Hematopoietic multipotent progenitor cell treated with erythropoietin and hydrocortisone succinate and interleukin-3 and kit ligand, for 4 days (in vitro differentiated cells): ENCODE measurements at regions not wholly inside any gene's neighbourhood (a gene's known extent, or its start where the extent isn't known, plus 50 kb on each side); places are given as distances from the start of the nearest gene placed in this dataset.

Experiments
- DNase-seq: peaks from one replicate; pipeline ENCODE4 v3.0.0-alpha.2; 2015

DNA sequence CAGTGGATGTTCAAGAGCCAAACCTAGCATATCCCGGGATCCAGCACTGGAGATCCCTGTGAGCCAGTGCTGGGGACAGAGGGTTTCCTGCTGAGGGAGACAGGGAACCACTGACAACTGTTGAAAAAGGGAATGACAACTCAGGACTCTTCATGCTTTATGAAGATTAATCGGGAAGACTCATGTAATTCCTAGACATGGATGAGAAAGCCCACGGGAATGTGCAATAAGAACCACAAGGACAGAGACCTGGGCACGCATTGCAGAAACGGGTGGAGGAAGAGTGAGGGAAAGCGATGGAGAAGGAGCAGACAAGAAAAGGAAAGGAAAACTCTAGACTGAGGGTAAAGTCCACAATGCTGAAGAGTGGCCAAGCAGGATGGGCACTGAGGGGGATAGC, 296.0 kb downstream of the PCNX1 start:
- no peak for DNase-seq

DNA sequence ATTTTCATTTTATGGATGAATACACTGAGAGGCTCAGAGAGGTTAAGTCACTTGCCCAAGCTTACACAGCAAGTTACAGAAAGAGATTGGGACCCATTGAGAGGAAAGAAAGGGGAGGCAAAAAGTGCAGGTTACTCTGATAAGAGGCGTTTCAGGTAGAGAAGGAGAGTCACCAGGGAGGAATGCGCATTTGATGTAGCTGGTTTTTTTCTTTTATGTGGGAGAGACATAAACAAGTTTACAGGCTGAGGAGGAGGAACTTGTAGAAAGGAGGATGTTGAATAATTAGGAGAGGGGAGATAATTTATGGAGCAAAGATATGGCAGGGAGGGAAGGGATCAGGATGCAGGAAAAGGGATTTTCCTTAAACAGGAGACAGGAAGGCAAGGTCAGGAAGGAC, 297.0 kb downstream of the PCNX1 start:
- DNase-seq: no peak

DNA sequence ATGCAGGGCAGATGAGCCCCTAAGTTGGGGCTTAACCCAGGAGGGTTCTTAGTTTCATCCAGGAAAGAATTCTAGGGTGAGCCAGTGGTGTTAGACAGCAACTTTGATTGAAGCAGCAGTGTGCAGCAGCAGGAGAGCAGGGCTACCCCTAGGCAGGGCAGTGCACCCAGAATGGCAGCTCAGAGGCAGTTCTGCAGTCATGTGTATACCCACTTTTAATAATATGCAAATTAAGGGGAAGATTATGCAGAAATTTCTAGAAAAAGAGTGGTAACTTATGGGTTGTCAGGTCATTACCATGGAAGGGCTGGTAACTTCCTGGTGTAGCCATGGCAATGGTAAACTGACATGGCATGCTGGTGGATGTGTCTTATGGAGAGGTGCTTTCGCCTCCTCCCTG, 297.5 kb downstream of the PCNX1 start:
- no peak for DNase-seq

DNA sequence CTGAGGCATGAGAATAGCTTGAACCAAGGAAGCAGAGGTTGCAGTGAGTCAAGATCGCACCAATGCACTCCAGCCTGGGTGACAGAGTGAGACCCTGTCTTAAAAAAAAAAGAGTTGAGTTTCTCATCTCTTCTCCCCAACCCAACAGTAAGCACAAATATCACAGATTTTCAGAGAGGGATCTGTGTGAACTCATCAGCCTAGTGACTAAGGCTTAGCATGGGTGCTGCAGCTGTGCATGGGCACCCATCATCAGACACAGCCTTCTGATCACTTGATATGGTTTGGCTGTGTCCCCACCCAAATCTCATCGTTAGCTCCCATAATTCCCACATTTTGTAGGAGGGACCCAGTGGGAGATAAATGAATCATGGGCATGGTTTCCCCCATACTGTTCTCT, 298.9 kb downstream of the PCNX1 start:
- no peak for DNase-seq

DNA sequence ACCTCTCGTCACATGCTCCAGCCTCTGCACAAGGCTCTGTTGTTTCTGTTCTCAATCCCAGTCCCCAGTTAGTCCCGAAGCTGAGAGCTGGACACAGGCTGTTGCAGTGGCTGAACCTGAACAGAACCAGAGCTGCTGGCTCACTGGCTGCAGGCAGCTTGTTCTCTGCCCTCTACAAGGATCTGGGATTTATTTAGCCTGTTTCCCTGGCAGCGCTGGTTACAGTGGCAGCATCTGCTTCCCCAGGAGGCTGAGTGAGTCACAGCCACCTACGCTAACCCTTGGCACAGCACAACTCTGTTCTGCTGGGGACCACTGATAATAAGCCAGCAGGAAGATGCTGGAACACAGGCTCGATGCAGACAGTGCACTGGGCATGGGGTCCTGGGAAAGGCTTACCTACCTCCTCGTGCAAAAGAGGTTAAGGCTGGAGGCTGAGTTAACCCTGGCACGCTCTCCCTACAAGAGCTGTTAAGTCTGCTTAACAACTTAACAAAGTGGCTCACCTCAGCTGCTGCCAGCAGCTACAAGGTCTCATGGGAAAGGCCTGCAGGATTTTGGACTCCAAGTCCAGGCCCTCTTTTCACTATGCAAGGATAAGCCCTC, 299.6 kb downstream of the PCNX1 start:
- DNase-seq: peak; percentile 24

DNA sequence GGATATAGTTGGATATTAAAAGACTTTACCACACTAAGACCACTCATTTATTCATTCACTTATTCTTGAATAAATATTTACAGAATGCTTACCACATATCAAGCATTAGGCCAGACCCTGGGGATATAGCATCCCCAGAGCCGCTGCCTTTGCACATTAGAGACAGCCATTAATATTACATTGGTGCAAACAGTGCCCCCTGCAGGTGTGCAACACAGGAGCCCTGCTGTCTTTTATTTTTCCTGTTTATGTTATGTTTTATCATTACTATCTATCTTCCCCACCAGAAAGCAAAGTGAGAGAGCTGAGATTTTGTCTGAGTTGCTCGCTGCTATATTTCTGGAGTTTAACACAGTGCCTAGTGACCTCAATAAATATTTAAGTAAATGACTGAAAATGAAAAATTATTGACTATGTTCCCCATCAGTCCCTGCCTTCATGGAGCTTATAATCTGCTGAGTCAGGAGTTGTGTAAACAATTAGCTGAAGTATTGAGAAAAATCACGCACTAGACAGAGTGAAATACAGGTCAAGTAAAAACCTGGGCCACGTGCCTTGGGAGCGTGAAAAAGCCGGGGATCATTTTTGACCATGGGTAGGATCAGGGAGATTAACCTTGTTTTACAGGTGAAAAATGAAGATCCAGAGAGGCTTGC, 301.6 kb downstream of the PCNX1 start:
- no peak for DNase-seq

DNA sequence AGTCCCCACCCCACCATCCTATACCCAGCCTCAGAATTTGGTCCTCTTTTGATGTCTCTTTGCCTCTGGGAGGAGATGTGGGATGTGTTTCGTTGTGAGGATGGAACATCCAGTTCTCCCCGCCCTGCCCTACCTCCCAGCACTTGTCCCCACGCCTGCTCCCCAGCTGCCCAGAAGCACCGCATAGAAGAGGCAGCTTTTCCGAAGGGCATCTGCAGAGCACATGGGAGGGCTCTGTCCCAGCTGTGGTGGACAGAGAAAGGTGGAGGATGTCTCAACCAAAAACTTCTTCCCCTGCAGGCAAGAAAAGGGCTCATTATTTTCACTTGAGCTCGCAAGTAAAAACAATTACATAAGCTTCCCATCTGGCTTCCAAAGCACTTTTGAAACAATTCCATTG, 302.6 kb downstream of the PCNX1 start:
- DNase-seq: no peak

DNA sequence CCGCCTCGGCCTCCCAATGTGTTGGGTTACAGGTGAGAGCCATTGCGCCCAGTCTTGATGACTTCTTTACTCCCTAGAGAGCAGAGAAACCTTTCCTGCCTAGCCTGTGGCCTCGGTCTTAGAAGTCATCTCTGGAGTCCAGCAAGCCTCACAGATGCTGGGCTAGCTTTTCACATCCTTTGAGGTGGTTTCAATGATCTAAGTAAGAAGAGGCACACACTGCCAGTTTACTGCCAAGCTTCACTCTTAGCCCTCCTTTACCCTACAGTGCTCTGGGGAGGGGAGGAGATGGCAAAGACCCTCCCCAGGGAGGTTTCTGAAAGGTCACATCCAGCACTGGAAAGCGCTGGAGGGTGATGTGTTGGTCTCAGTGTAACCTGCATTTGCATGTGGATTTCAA, 304.8 kb downstream of the PCNX1 start:
- DNase-seq: no peak

DNA sequence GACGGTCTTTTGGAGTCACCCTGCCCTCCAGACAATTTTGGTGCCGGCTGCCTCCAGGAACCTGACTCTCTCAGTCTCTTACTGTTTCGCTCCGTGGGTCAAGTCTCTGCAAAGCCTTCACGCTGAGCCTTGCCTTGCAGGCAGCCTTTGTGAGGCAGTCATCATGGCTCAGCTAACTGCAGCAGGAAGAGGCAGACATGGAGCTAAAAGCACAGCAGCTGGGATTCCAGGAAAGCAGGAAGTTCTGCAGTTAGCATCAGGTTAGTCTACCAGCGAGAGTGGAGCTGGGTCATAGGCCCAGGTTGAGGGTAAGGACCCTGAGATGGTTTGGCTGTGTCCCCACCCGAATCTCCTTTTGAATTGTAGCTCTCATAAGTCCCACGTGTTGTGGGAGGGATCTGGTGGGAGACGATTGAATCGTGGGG, 305.4 kb downstream of the PCNX1 start:
- DNase-seq: no peak

DNA sequence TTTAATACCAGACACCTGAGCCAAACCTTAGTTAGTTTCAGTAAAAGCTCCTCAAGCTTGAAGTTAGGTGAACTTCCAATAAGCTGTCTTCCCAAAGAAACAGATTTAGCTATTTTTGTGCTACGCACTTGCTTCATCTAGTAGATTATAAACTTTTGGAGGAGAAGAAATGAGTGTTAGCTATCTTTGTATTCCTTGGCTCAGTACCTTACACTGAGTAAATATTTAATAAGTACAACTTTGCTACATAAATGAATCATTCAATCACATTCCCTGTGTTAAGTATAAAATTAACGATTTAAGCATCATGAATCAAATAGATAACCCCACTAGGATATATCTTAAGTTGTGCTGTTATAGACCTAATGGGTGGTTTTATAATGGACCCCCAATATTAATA, 307.0 kb downstream of the PCNX1 start:
- DNase-seq: no peak

DNA sequence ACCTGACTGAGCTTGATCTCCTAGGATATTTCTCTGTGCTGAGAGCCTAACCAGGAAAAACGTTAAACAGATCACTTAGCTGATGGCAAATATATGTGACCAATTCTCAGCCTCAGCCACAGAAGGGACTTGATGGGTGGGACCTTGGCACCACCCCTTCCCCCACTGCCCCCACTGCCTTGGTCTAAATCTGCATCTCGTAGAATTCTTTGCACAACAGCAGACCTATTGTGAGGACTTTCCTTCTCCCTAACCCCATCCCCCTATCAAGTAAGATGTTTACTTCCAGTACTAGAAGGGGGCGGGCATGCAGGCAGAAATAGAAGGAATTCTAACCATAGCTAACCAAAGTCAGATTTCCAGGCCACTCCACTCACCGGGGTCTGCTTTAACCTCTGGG, 313.2 kb downstream of the PCNX1 start:
- DNase-seq: no peak

DNA sequence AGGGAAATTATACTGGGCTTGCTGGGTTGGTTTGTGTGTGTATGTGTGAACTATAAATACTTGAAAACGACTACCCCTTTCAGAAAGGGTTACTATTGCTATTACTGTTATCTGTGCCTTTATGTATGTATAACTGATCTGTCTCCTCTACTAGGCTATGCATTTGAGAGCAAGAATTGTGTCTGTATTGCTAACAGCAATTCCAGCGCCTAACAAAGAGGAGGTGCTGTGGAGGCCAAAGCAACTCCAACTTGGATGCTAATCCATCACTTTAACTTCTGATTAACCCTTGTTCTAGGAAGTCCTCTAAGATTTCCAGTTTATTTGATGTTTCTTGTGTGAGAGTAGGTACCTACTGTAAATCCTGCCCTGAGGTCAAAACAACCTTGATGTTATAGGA, 313.9 kb downstream of the PCNX1 start:
- no peak for DNase-seq

DNA sequence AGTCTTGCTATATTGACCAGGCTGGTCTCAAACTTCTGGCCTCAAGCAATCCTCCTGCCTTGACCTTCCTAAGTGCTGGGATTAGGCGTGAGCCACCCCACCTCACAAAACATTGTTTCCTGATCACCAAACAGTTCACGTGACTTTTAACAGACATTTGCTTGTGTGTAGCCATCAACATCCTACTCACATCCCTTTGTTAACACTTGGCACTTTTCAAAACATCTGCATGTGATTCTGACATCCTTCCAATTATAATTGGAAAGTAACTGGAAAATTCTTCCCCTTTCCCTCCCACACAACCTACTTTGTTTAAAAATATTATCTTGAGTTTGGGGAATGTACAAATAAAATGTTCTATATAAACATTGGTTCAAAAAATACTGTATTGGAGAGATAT, 317.9 kb downstream of the PCNX1 start:
- no peak for DNase-seq

DNA sequence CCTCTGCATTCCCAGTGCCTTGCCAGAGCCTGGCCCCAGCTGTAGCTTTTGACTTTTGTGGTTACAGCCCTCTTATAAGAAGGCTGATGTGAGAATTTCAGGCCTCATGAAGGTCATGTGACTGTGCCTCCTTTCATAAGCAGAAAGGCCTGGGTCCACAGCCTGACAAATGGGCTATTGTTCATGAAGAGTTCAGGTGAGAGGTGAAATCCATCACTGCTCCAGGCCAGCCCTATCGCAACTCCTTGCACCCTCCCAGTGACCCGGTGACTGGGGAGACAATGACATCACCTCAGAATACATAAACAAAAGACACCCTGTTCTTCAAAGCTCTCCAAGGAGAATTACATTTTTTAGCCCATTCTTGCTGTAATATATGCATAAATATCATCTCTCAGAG, 321.5 kb downstream of the PCNX1 start:
- DNase-seq: no peak

DNA sequence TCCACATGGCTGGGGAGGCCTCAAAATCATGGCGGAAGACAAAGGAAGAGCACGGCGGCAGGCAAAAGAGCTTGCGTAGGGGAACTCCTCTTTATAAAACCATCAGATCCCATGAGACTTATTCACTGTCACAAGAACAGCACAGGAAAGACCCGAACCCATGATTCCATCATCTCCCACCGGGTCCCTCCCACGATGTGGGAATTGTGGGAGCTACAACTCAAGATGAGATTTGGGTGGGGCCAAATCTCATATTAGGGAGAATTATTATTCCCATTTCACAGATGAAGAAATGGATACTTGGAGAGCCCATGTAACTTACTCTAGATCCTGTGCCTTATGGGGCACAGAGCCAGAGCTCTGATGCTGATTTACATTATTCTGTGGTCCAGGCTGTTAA, 322.6 kb downstream of the PCNX1 start:
- DNase-seq: no peak

DNA sequence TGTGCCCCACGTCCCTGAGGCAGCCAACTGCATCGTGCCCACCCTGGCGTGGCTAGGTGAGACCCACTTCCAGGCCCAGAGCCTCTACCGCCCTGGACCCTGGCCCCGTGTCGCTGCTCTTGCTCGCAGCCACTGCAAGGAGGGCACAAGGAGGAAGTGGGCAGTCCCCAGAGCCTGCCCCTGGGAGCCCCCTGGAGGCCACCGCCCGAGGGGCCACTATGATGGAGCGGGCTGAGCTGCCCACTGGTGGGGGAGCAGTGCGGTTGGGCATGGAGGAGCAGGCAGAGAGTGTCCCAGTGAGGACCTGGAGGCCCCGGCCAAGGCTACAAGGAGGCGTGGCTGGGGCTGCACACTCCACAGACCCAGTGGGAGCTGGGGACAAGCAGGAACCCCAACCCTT, 323.6 kb downstream of the PCNX1 start:
- DNase-seq: no peak

DNA sequence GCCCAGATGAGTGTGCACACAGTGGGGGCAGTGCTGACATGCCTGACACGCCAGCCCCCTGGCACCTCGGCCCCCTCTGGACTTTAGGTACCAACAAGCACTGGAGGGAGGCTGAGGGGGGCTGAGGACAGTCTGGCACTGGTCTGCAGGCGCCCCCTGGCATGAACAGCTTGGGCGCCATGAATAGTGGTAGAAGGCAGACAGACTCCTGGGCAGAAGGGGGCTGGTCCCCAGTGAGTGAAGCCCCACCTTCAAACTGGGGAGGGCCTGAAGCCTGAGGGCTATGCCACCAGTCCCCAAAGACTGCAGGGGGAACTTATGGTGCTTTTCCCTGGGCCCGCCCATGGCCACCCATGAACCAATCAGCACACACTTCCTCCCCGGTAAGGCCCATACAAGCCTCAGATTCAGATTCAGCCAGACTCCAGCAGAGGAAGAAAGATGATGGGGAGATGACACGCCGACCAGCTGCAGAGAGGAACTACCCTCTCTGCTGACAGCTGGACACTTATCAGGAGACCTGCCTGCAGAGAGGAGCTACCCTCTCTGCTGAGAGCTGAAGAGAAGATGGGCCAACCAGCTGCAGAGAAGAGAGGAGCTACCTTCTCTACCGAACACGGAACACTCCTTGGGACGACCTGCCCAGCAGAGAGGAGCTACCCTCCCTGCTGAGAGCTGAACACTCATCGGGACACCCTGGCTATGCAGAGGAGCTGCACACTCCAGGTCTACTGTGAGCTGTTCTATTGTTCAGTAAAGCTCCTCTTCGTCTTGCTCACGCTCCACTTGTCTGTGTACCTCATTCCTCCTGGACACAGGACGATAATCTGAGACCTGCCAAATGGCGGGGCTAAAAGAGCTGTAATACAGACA, 324.5 kb downstream of the PCNX1 start:
- peak; percentile 63 for DNase-seq

DNA sequence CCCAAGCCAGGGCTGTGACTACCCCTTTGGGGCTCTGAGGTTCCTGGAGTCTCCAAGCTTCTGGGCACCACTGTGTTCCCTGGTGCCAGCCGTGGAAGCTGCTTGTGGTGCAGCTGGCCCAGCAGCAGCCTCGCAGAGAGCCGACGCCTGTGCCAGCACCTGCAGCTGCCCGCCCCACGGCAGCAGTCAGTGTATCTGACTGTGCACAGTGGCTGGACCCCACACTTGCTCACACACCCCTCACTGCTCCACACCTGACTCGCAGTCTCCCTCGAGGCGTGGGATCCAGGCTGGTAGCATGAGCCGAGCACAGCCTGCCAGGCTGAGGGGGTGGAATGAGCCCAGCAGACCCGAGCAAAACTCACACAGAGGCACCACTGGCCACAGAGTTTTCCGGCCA, 325.2 kb downstream of the PCNX1 start:
- no peak for DNase-seq

DNA sequence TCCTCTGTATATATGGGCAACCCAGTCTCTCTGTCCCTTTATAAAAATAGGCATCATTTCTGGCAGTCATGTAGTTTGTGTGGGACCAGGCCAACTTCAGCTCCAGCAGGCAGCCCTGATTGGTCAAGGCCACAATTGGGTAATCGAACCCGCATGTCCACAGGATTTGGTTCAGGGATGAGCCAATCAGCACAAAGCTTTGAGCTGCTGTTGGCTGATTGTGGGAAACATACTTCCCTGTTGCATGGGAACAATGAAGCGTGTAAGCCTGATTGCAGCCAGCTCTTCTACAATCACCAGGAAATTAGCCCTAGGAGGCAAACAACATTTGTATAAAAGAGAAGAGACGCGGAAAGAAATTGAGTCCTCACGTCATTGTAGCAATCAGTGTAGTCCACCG, 328.6 kb downstream of the PCNX1 start:
- no peak for DNase-seq

DNA sequence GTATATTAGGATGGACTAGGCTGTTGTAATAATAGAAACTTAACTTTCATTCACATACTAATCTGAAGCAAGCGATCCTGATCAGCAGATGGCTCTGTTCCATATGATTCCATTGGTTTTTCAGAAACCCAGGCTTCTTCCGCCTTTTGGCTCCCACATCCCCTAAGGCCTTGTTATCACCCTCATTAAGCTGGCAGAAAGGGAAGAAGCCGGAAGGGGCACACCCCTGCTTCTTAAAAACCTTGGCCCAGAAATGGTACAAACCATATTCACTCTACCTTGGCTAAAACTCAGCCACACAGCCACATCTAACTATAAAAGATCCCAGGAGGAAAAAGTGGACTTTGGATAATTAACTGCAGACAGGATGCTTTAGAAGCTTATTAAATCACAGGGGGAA, 329.2 kb downstream of the PCNX1 start:
- DNase-seq: peak; percentile 36

DNA sequence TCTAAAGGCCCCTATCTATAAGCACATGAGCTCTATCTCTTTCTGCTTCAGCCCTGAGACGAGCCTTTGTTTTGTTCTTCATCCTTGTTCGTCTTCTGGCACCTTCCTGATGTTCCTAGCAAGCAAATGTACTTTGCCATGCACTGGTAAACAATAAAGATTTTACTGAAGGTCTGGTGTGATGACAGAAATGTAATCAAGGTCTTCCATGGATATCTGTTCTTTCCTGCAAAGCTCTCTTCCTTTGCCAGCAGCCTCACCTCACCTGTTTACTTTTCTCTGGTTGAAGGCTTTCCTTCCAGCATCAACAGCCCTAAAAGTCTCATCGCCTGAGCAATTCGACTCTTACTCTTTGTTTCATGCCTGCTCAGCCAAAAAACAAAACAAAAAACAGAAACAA, 330.3 kb downstream of the PCNX1 start:
- no peak for DNase-seq

DNA sequence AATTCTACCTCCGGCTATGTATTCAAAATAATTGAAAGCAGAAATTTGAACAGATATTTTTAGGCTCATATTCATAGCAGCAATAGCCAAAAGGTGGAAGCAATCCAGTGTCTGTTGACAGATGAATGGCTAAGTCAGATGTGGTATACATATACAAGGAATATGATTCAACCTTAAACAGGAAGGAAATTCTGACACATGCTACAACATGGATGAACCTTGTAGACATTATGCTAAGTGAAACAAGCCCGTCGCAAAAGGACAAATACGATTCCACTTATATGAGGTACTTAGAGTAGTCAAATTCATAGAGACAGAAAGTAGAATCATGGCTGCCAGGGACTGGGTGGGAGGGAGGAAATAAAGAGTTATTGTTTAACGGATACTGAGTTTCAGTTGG, 331.6 kb downstream of the PCNX1 start:
- DNase-seq: no peak

DNA sequence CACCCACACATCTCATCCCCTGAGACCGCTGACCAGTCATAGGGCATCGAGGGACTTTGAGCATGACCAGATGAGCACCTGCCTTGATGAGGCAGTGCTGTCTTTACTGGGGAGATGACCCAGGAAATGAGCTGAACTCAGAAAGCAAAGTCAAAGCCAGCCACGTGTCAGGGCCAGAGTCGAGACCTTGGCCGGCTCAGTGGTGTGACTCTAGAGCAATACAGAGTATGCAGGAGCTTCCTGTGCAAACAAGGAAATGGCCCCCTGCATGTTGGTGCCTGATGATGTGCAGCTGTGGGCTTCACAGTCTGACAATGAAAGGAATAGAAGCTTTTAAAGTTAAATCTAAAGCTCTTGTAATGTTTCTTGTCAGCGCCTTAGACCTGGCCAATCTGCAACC, 332.9 kb downstream of the PCNX1 start:
- DNase-seq: no peak

DNA sequence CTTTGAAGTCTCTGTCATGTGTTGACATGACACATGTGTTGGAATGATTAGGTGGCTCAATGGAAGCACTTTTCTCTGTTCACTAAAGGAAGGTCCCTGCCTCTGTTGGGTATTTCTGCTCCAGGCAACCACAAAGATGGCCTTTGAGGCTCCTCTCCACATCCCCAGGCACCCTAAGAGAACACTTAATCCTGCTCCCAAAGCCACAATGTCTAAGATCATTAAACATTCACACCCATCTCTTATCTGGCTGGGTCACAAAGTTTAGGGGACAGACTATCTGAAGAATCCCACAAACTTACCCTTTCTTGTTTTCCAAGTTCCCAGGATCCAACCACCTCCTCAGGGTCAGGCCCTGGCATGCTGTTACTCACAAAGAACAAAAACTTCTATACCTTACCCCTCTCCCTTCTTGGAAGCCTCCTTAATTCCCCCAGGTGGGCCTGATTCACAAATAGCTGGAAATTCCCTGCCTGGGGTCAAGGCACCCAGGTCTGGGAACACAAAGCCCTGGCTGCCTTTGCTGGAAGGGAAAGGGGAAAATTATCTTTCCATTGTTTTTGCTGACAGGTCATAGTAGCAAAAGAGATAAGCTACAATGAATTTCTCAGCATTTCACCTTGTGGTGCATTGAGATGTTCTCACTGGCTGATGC, 333.7 kb downstream of the PCNX1 start:
- DNase-seq: no peak
